Upper lobe of right lung (tissue), 1 donor: ENCODE measurements at regions not wholly inside any gene's neighbourhood (a gene's known extent, or its start where the extent isn't known, plus 50 kb on each side); places are given as distances from the start of the nearest gene placed in this dataset.

Source experiments
- ATAC-seq: fragments of 200-7000 bp; cut with Tn5 transposase; one replicate; pipeline ENCODE4 v1.9.1; 2020; ENCODE audit warnings: mild to moderate bottlenecking, moderate library complexity
- DNase-seq: peaks from one replicate; pipeline ENCODE4 v3.0.0-alpha.2; 2020
- H3K27ac ChIP-seq: fragments of 200-600 bp; one replicate; pipeline ENCODE4 v1.8.0; 2022
- H3K27me3 ChIP-seq: fragments of 200-600 bp; one replicate; pipeline ENCODE4 v1.8.0; 2022; ENCODE audit warnings: mild to moderate bottlenecking
- H3K36me3 ChIP-seq: fragments of 200-600 bp; one replicate; pipeline ENCODE4 v1.8.0; 2022
- H3K4me1 ChIP-seq: fragments of 200-600 bp; one replicate; pipeline ENCODE4 v1.8.0; 2022
- H3K4me3 ChIP-seq: fragments of 200-600 bp; one replicate; pipeline ENCODE4 v1.8.0; 2022; ENCODE audit warnings: mild to moderate bottlenecking
- H3K9me3 ChIP-seq: fragments of 200-600 bp; one replicate; pipeline ENCODE4 v1.8.0; 2022
- CTCF ChIP-seq: fragments of 200-600 bp; IDR thresholded peaks from one replicate; pipeline ENCODE4 v1.8.0; 2022; ENCODE audit warnings: antibody characterized with exemption
- intact Hi-C: fragments of 100-400 bp; cut with DNase I; formaldehyde crosslinking; loops from one replicate; pipeline ENCODE4 v1.11.0; 2022
- donor health status: DM: no; HTN: yes; CAD: no; lungs with severe emphysema.

DNA sequence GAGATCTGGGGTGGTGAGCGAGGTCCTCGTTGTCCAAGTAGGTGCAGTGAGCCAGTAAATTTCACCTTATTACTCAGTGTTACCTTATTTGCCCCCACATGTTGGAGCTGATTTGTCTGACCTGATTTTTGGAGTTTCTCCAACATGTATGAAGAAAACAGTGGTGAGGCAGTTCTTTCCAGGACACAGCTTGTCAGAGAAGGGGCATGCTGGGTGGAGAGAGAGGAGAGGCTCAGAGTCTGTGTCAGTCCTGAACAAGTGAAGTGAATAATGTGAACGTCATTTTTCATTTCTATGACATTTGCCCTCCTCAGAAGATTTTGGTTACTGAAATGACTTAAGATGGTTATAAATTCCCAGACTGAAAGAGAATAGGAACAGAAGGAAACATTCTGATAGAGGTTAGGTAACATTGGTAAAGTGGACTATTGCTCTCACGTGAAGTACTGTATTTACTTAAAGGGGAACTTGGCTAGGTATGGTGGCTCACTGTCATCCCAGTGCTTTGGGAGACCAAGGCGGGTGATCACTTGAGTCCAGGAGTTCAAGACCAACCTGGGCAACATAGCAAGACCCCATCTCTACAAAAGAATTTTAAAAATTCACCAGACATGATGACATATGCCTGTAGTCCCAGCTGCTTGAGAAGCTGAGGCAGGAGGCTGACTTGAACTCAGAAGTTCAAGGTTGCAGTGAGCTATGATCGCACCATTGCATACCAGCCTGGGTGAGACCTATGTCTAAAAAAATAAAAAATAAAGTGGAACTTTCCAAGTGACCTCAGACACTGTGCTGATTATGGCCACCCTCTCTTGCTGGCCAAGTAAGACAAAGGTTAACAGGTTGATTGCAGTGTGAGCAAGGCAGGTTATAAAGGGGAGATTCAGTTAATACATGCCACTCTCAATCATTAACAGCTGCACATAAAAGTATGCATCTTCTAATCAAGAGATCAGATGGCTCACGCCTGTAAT is 184.3 kb downstream of the EDN1 start:
- no peak for DNase-seq

DNA sequence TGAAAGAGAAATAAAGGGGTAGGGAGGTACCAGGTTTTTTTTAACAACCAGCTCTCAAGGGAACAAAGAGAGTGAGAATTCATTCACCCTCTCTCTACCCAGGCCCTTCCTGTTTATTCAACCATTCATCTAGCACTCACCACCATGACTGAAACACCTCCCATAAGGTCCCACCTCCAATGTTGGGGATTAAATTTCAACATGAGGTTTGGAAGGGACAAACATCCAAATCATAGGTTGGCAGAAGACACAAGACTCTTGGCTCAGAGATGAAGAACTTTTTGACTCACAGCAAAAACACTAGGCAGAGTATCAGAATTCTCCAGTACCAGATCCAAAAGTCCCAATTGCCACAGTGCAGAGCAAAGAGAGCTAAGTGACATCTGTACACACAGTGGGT is 186.3 kb downstream of the EDN1 start:
- DNase-seq (no peak), ATAC-seq (no peak)
- Histone ChIP-seq H3K27me3 (no peaks in the 10 kb centered on the region), H3K9me3 (no peaks in the 10 kb centered on the region), H3K27ac (no peak overlapping the region), H3K4me3 (no peak overlapping the region), H3K4me1 (no peaks in the 10 kb centered on the region), H3K36me3 (no peaks in the 10 kb centered on the region)
- intact Hi-C loops = no loop called here
- no peak for TF ChIP-seq CTCF

More for the DNA sequence above, 184.3 kb downstream of the EDN1 start:
- H3K27ac ChIP-seq = no peak overlapping the region
- no peaks in the 10 kb centered on the region for H3K36me3 ChIP-seq
- no peaks in the 10 kb centered on the region for H3K4me1 ChIP-seq
- intact Hi-C loops = no loop called here
- H3K9me3 ChIP-seq = no peaks in the 10 kb centered on the region
- no peak for ATAC-seq
- no peaks in the 10 kb centered on the region for H3K27me3 ChIP-seq
- no peak overlapping the region for H3K4me3 ChIP-seq
- no peak for TF ChIP-seq CTCF

GRCh38 chr6:12477616-12478015 is 187.5 kb downstream of the EDN1 start:
- TF ChIP-seq CTCF = no peak
- intact Hi-C loops = no loop called here
- no peaks in the 10 kb centered on the region for H3K9me3 ChIP-seq
- ATAC-seq (no peak), DNase-seq (no peak)
- no peak overlapping the region for H3K27ac ChIP-seq
- no peaks in the 10 kb centered on the region for H3K27me3 ChIP-seq
- H3K4me3 ChIP-seq = no peak overlapping the region
- H3K4me1 ChIP-seq = no peaks in the 10 kb centered on the region
- no peaks in the 10 kb centered on the region for H3K36me3 ChIP-seq

DNA sequence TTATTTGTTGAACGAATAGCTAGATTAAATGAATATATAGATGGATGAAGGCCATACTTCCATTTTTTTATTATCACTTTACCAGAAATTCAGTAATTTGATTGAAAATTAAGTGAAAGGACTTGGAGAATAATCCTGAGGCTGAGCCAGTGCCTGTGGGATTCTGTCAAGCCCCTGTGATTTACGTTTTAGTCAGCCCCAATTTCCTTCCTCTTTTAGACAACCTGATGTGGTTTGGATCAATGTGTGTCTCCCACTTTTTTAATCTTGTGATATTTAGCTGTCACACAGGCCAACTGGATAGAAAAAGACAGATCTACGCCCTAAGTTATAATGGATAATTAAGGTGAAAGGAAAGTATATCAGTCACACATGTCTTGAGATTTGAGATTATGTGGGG is 188.8 kb downstream of the EDN1 start:
- DNase-seq = no peak
- H3K4me3 ChIP-seq = no peak overlapping the region
- no peak overlapping the region for H3K27ac ChIP-seq
- no peak for ATAC-seq
- no peaks in the 10 kb centered on the region for H3K9me3 ChIP-seq
- TF ChIP-seq CTCF = no peak
- no peaks in the 10 kb centered on the region for H3K36me3 ChIP-seq
- no peaks in the 10 kb centered on the region for H3K4me1 ChIP-seq
- no peaks in the 10 kb centered on the region for H3K27me3 ChIP-seq
- intact Hi-C loops = no loop called here

DNA sequence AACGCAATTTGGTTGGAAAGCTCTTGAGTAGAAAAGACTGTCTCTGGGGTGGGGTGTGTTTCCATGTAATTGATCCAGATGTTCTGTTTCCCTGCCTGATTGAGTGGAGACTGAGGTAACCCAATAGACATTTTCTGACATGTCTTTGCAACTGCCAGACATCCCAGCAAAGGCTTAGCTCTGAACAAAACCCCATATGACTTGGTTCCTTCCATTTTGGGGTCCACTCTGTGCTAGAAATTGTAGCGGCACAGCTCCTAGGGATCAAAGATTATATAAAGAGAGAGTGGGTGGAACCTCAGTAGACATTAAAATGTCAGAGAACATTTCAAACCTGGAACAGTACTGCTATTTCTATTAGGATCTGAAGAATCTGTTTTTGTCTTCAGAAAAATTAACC is 189.3 kb downstream of the EDN1 start:
- no peak for TF ChIP-seq CTCF
- Histone ChIP-seq H3K4me1 (no peaks in the 10 kb centered on the region), H3K27ac (no peak overlapping the region), H3K36me3 (no peaks in the 10 kb centered on the region), H3K4me3 (no peak overlapping the region), H3K9me3 (no peaks in the 10 kb centered on the region), H3K27me3 (no peaks in the 10 kb centered on the region)
- ATAC-seq = no peak
- DNase-seq = no peak
- intact Hi-C loops = no loop called here
